Esophagus (tissue), 2 donors: ENCODE measurements at regions not wholly inside any gene's neighbourhood (a gene's known extent, or its start where the extent isn't known, plus 50 kb on each side); places are given as distances from the start of the nearest gene placed in this dataset.

ENCODE experiments used
- H3K27ac ChIP-seq, 2 donors: one replicate each; pipeline ENCODE4 v1.5.1; 2013; ENCODE audit warnings: low read depth in 2 of 2, mild to moderate bottlenecking in 2 of 2, inconsistent platforms in 1 of 2, low read length in 1 of 2, moderate library complexity in 1 of 2
- H3K27me3 ChIP-seq, 2 donors: one replicate each; pipeline ENCODE4 v1.6.1; 2013; ENCODE audit warnings: low read length in 2 of 2, control low read depth in 1 of 2, mild to moderate bottlenecking in 1 of 2; ENCODE audit not compliant: insufficient read depth in 2 of 2, control insufficient read depth in 1 of 2
- H3K36me3 ChIP-seq, 2 donors: one replicate each; pipeline ENCODE4 v1.6.1; 2013; ENCODE audit warnings: low read length in 1 of 2; ENCODE audit not compliant: control insufficient read depth in 2 of 2, insufficient read depth in 2 of 2
- H3K4me1 ChIP-seq, 2 donors: one replicate each; pipeline ENCODE4 v1.6.1; 2013; ENCODE audit warnings: low read length in 1 of 2; ENCODE audit not compliant: control insufficient read depth in 2 of 2, insufficient read depth in 2 of 2
- H3K4me3 ChIP-seq, 2 donors: one replicate each; pipeline ENCODE4 v1.5.1; 2013; ENCODE audit warnings: low read length in 2 of 2, mild to moderate bottlenecking in 2 of 2, low read depth in 1 of 2, moderate library complexity in 1 of 2
- H3K9me3 ChIP-seq, 2 donors: one replicate each; pipeline ENCODE4 v1.6.1; 2013; ENCODE audit warnings: mild to moderate bottlenecking in 2 of 2, low read depth in 1 of 2, low read length in 1 of 2, moderate library complexity in 1 of 2; ENCODE audit not compliant: control insufficient read depth in 2 of 2, insufficient read depth in 1 of 2
- WGBS, 2 donors: extraction: QIAGEN DNeasy Blood & Tissue Kit; methylation state at CpG; one replicate each; pipeline ENCODE4 v1.1.7; 2013; 5-methylcytosine and 5-hydroxymethylcytosine counted together
- donor health status: healthy with polysubstance abuse.
- donor health status: Bipolar disorder and iron deficiency.

DNA sequence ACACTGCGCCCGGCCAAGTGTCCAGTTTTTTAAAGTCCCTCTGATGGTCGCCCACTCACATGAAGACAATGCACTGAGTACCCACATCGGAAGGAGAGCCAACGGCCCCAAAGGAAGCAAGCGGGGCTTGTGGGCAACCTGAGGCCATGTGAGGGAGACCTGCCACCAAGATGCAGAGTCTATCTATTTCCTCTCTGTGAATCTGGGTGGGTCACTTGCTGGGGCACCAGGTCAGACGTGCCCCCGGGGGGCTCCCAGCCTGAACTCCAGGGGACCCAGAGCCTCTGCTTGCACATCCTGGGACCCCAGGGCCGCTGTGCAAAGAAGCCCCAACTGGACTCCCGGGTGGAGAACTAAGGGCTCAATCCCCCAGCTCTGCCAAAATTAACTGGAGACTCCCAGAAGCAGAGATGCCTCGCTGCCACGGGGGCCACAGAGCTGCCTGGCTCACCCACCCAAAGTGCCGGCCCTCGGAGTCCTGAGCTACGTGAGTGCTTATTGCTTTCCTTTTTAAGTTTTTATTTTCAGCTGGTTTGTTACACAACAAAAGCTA lies 106.4 kb downstream of the BRD1 start:
- WGBS, 2 donors, result 86 to 88% methylated on average over 15 of the region's 15 CpGs
- Histone ChIP-seq H3K4me3 (no peak overlapping the region), H3K27ac (no peak overlapping the region), H3K9me3 (no peaks in the 10 kb centered on the region), H3K4me1 (no peaks in the 10 kb centered on the region), H3K36me3 (no peaks in the 10 kb centered on the region), H3K27me3 (peaks cover 0 to 2% of the 10 kb centered on the region in 2 donors)

DNA sequence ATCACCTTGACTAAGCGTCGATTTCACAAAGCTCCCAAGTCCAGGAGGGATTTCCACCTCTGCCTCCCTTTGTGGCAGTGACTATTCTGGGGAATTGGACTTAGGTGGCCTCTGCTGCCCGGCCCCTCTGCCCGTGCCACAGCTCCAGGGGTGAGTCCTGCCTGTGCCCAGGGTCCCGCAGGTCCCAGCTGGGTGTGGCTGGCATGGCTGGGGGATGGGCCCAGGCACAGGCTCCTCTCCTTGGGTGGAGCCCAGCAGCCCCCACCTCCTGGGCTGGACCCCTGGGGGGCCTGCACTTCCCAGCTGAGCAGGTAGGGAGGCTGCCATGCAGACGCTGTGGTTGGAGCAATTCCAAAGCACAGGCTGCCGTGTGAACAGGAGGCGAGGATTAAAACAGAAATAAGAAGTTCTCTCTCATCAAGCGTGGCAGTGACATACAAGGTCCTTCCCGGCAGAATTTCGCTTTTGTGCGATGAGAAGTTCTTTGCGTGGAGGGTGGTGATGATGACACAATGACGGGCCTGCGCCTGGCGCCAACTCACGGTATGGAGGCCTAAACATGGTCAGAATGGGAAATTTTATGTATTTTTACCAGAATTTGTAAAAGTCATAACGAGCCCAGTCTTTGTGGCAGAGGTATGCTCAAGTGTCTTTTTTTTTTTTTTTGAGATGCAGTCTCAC lies 107.3 kb downstream of the BRD1 start:
- Histone ChIP-seq H3K9me3 (no peaks in the 10 kb centered on the region), H3K4me3 (no peak overlapping the region), H3K4me1 (no peaks in the 10 kb centered on the region), H3K36me3 (no peaks in the 10 kb centered on the region), H3K27ac (no peak overlapping the region), H3K27me3 (no peaks in the 10 kb centered on the region)
- WGBS, 2 donors, result 73 to 77% methylated on average over 18 of the region's 18 CpGs

DNA sequence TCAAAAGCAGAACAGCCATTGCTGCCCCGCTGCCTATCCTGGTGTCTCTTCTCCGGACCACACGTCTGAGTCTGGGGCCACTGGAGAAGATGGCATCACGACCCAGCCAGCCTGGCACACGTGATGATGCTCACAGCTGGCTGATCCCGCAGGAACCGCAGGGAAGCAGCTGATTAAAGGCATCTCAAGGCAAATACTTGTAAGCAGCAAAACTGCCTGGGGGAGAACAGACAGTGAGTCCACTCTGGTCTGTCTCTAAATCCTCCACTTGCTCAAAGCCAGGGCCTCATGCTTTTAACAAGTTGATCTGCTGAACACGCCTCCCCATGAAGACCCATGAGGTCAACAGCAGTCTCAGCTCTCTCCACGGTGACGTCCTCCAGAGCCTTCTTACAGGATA lies 108.6 kb downstream of the BRD1 start:
- H3K27ac ChIP-seq, result no peak overlapping the region
- no peaks in the 10 kb centered on the region for H3K36me3 ChIP-seq
- no peaks in the 10 kb centered on the region for H3K27me3 ChIP-seq
- no peak overlapping the region for H3K4me3 ChIP-seq
- 79% methylated on average over 10 of the region's 10 CpGs for WGBS, 2 donors
- no peaks in the 10 kb centered on the region for H3K9me3 ChIP-seq
- no peaks in the 10 kb centered on the region for H3K4me1 ChIP-seq

DNA sequence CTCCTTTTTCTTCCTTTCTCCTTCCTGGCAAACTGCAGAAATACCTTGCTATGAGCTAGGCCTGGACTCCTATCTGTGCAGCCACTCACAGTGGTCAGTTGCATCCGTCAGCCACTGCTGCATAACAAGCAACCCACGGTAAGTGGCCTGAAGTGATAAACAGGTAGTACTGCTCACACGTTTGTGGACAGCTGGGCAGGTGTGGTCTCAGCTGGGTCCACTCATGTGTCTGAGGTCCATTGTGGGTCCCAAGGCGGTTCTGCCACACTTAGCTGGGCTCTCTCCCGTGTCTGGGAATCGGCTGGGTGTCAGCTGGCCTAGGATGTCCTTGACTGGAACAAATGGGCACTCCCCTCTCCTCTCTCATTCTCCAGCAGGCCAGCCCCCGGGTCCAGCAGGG lies 109.3 kb downstream of the BRD1 start:
- H3K36me3 ChIP-seq, result no peaks in the 10 kb centered on the region
- H3K9me3 ChIP-seq, result no peaks in the 10 kb centered on the region
- 75 to 76% methylated on average over 7 of the region's 7 CpGs for WGBS, 2 donors
- no peaks in the 10 kb centered on the region for H3K27me3 ChIP-seq
- H3K27ac ChIP-seq, result no peak overlapping the region
- H3K4me3 ChIP-seq, result no peak overlapping the region
- H3K4me1 ChIP-seq, result no peaks in the 10 kb centered on the region

- no peak overlapping the region for H3K27ac ChIP-seq
- no peaks in the 10 kb centered on the region for H3K4me1 ChIP-seq
- 69 to 72% methylated on average over 24 of the region's 24 CpGs for WGBS, 2 donors
- no peaks in the 10 kb centered on the region for H3K9me3 ChIP-seq
- H3K4me3 ChIP-seq, result no peak overlapping the region
- no peaks in the 10 kb centered on the region for H3K27me3 ChIP-seq
- H3K36me3 ChIP-seq, result no peaks in the 10 kb centered on the region
These were observed 110.3 kb downstream of the BRD1 start for GRCh38 chr22:49717322-49717919.

GRCh38 chr22:49716441-49716840 lies 111.2 kb downstream of the BRD1 start:
- Histone ChIP-seq H3K27ac (no peak overlapping the region), H3K4me3 (no peak overlapping the region), H3K36me3 (no peaks in the 10 kb centered on the region), H3K4me1 (peaks cover 0 to under 1% of the 10 kb centered on the region in 2 donors), H3K27me3 (no peaks in the 10 kb centered on the region), H3K9me3 (peaks cover 0 to 2% of the 10 kb centered on the region in 2 donors)
- 47 to 58% methylated on average over 12 of the region's 12 CpGs for WGBS, 2 donors

DNA sequence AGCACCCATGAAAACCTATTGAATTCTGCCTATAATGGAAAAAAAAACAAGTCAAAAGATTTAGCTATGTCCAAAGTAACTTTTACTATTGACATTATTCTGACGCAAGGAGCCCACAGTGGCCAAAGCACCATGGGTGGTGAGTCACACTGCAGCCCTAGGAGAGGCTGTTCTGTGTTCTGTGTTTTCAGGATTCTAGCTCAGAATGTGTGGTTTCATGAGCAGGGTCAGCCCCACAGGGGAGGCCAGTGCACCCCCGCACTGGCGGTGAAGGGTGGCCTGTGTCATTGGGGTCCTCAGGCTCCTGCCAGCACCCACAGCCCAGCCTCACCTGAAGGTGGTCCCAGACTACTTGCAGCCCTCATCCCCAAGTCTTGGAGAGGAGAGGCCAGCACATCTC lies 112.2 kb downstream of the BRD1 start:
- H3K4me3 ChIP-seq, result no peak overlapping the region
- H3K4me1 ChIP-seq, result peaks cover 0 to 2% of the 10 kb centered on the region in 2 donors
- H3K27me3 ChIP-seq, result no peaks in the 10 kb centered on the region
- peaks cover 5 to 7% of the 10 kb centered on the region in 2 donors for H3K9me3 ChIP-seq
- no peak overlapping the region for H3K27ac ChIP-seq
- 85% methylated on average over 3 of the region's 3 CpGs for WGBS, 2 donors
- no peaks in the 10 kb centered on the region for H3K36me3 ChIP-seq

GRCh38 chr22:49713003-49713402 lies 114.7 kb downstream of the BRD1 start:
- Histone ChIP-seq H3K4me3 (no peak overlapping the region), H3K36me3 (no peaks in the 10 kb centered on the region), H3K27ac (no peak overlapping the region), H3K4me1 (peaks cover 0 to 2% of the 10 kb centered on the region in 2 donors), H3K27me3 (no peaks in the 10 kb centered on the region), H3K9me3 (peaks cover 5 to 12% of the 10 kb centered on the region in 2 donors)
- WGBS, 2 donors, result 61 to 71% methylated on average over 15 of the region's 15 CpGs

GRCh38 chr22:49712195-49712791 lies 115.4 kb downstream of the BRD1 start:
- Histone ChIP-seq H3K4me1 (peaks cover 0 to 2% of the 10 kb centered on the region in 2 donors), H3K27me3 (no peaks in the 10 kb centered on the region), H3K4me3 (no peak overlapping the region), H3K9me3 (peaks cover 5 to 12% of the 10 kb centered on the region in 2 donors), H3K27ac (no peak overlapping the region), H3K36me3 (no peaks in the 10 kb centered on the region)
- 29 to 41% methylated on average over 22 of the region's 22 CpGs for WGBS, 2 donors
